Heart left ventricle (tissue), 13 donors: ENCODE measurements at regions not wholly inside any gene's neighbourhood (a gene's known extent, or its start where the extent isn't known, plus 50 kb on each side); places are given as distances from the start of the nearest gene placed in this dataset.
"Not testable (repeated sequence)": the region's sequence is repeated elsewhere in the genome, so short reads cannot be mapped to it uniquely, and the experiment has no call there.

ENCODE experiments used
- POLR2A ChIP-seq, 2 donors: fragments of 450-650 bp; IDR thresholded peaks; one replicate each; pipeline ENCODE4 v1.6.1; 2017; ENCODE audit warnings: antibody characterized with exemption in 2 of 2, mild to moderate bottlenecking in 2 of 2, moderate library complexity in 2 of 2
- TF ChIP-seq, protein P1 (sequence below), 12 donors: fragments of 200-600 bp; sonication (generic) in 4 of 12; IDR thresholded peaks; one replicate each; pipeline versions ENCODE4 v1.5.0 to v1.8.0; 2018 to 2022; ENCODE audit warnings: antibody characterized with exemption in 12 of 12, mild to moderate bottlenecking in 5 of 12
- donor health status: ischemic (EF 13 %, LVEDD 7.1; RV severe dilation, severe dysfunction).
- donor health status: DM: no; HTN: yes; CAD: no.
- donor health status: DM: no; HTN: no; CAD: no.
- donor health status: ischemic (EF 25% LVEDD 6.9; RV normal size, moderate dysfunction).
- donor health status: ischemic (EF 25% LVEDD 5.7; RV mildly dilated, moderate dysfunction).
- donor health status: ischemic (EF 35%, LVEDD 5.7; RV mildly dilated, moderate dysfunction).
- donor health status: nonischemic (EF 11% LVEDD 7.7; RV severe dilation, severe dysfunction).
- donor health status: DM: yes; HTN: yes; CAD: no.
- donor health status: PGD.
- donor health status: ischemic (EF 29% LVEDD 5.4; RV normal size, mild dysfunction).
- donor health status: nonischemic (EF 23%, LVEDD 6.1; RV moderate dilation, normal function).

- TF ChIP-seq, protein P1, sequence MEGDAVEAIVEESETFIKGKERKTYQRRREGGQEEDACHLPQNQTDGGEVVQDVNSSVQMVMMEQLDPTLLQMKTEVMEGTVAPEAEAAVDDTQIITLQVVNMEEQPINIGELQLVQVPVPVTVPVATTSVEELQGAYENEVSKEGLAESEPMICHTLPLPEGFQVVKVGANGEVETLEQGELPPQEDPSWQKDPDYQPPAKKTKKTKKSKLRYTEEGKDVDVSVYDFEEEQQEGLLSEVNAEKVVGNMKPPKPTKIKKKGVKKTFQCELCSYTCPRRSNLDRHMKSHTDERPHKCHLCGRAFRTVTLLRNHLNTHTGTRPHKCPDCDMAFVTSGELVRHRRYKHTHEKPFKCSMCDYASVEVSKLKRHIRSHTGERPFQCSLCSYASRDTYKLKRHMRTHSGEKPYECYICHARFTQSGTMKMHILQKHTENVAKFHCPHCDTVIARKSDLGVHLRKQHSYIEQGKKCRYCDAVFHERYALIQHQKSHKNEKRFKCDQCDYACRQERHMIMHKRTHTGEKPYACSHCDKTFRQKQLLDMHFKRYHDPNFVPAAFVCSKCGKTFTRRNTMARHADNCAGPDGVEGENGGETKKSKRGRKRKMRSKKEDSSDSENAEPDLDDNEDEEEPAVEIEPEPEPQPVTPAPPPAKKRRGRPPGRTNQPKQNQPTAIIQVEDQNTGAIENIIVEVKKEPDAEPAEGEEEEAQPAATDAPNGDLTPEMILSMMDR (IDR thresholded peaks at IDR 0.05) = not testable (repeated sequence)
- not testable (repeated sequence) for TF ChIP-seq POLR2A (IDR thresholded peaks at IDR 0.05)
These were observed 3955.9 kb upstream of the TPTE start for GRCh38 chr21:6565190-6566094.
